ENCODE measurements at regions not wholly inside any gene's neighbourhood (a gene's known extent, or its start where the extent isn't known, plus 50 kb on each side); places are given as distances from the start of the nearest gene placed in this dataset.

- Mint-ChIP-seq H3K9me3 (ENCODE audit: low read depth, unreplicated experiment) (no peaks in the 10 kb centered on the region), H3K27ac (ENCODE audit: unreplicated experiment) (no peak overlapping the region), H3K36me3 (ENCODE audit: insufficient read depth, unreplicated experiment) (no peaks in the 10 kb centered on the region), H3K27me3 (ENCODE audit: unreplicated experiment) (peaks cover 47% of the 10 kb centered on the region), H3K4me1 (ENCODE audit: low read depth, unreplicated experiment) (peaks cover 12% of the 10 kb centered on the region), H3K4me3 (ENCODE audit: low read depth, unreplicated experiment) (no peak overlapping the region)
- intact Hi-C loops (cut with micrococcal nuclease; ENCODE audit: unreplicated experiment) = no loop called here
- no peak for DNase-seq
- BruUV-seq (replicated peaks) = no TSS peak
- no peak for TF ChIP-seq CTCF (IDR thresholded peaks at IDR 0.05; ENCODE audit: unreplicated experiment)
- CTCF ChIA-PET = interaction anchor here (0.7 kb wide), 1 partner anchor 403 kb away, joined by 3 read pairs; no protein-coding TSS in a partner anchor
These were observed 354.6 kb downstream of the ZSWIM6 start for GRCh38 chr5:61686491-61687257.

GRCh38 chr5:61687371-61687770 is 355.3 kb downstream of the ZSWIM6 start:
- CTCF ChIA-PET = interaction anchor here (0.7 kb wide), 1 partner anchor 403 kb away, joined by 3 read pairs; no protein-coding TSS in a partner anchor
- no peak for DNase-seq
- Mint-ChIP-seq H3K9me3 (ENCODE audit: low read depth, unreplicated experiment) (peaks cover 2% of the 10 kb centered on the region), H3K4me1 (ENCODE audit: low read depth, unreplicated experiment) (peaks cover 12% of the 10 kb centered on the region), H3K4me3 (ENCODE audit: low read depth, unreplicated experiment) (no peak overlapping the region), H3K27me3 (ENCODE audit: unreplicated experiment) (peaks cover 45% of the 10 kb centered on the region), H3K36me3 (ENCODE audit: insufficient read depth, unreplicated experiment) (no peaks in the 10 kb centered on the region), H3K27ac (ENCODE audit: unreplicated experiment) (no peak overlapping the region)
- intact Hi-C loops (cut with micrococcal nuclease; ENCODE audit: unreplicated experiment) = no loop called here
- TF ChIP-seq CTCF (IDR thresholded peaks at IDR 0.05; ENCODE audit: unreplicated experiment) = no peak
- no TSS peak for BruUV-seq (replicated peaks)

- no peak overlapping the region for H3K27ac Mint-ChIP-seq (ENCODE audit: unreplicated experiment)
- H3K4me1 Mint-ChIP-seq (ENCODE audit: low read depth, unreplicated experiment) = peaks cover 12% of the 10 kb centered on the region
- no peak overlapping the region for H3K4me3 Mint-ChIP-seq (ENCODE audit: low read depth, unreplicated experiment)
- TF ChIP-seq CTCF (IDR thresholded peaks at IDR 0.05; ENCODE audit: unreplicated experiment) = no peak
- BruUV-seq (replicated peaks) = no TSS peak
- H3K27me3 Mint-ChIP-seq (ENCODE audit: unreplicated experiment) = peaks cover 41% of the 10 kb centered on the region
- no peaks in the 10 kb centered on the region for H3K36me3 Mint-ChIP-seq (ENCODE audit: insufficient read depth, unreplicated experiment)
- intact Hi-C loops (cut with micrococcal nuclease; ENCODE audit: unreplicated experiment) = no loop called here
- DNase-seq = no peak
- H3K9me3 Mint-ChIP-seq (ENCODE audit: low read depth, unreplicated experiment) = peaks cover 2% of the 10 kb centered on the region
- CTCF ChIA-PET = no interaction called here
These were observed 357.2 kb downstream of the ZSWIM6 start for GRCh38 chr5:61689153-61689846.

GRCh38 chr5:61697809-61698558 is 365.9 kb downstream of the ZSWIM6 start:
- BruUV-seq (replicated peaks) = no TSS peak
- no peak overlapping the region for H3K27ac Mint-ChIP-seq (ENCODE audit: unreplicated experiment)
- DNase-seq = no peak
- H3K36me3 Mint-ChIP-seq (ENCODE audit: insufficient read depth, unreplicated experiment) = no peaks in the 10 kb centered on the region
- no peak overlapping the region for H3K4me3 Mint-ChIP-seq (ENCODE audit: low read depth, unreplicated experiment)
- CTCF ChIA-PET = no interaction called here
- no peaks in the 10 kb centered on the region for H3K27me3 Mint-ChIP-seq (ENCODE audit: unreplicated experiment)
- H3K9me3 Mint-ChIP-seq (ENCODE audit: low read depth, unreplicated experiment) = no peaks in the 10 kb centered on the region
- intact Hi-C loops (cut with micrococcal nuclease; ENCODE audit: unreplicated experiment) = no loop called here
- no peak for TF ChIP-seq CTCF (IDR thresholded peaks at IDR 0.05; ENCODE audit: unreplicated experiment)
- H3K4me1 Mint-ChIP-seq (ENCODE audit: low read depth, unreplicated experiment) = peaks cover 11% of the 10 kb centered on the region
